Activated CD4-positive, alpha-beta memory T cell treated with anti-CD3 and anti-CD28 coated beads, Interleukin-2, amount 10 ng/mL, durations not matched to agents 7 days and 5 days (primary cell): ENCODE measurements at regions not wholly inside any gene's neighbourhood (a gene's known extent, or its start where the extent isn't known, plus 50 kb on each side); places are given as distances from the start of the nearest gene placed in this dataset.
A peak's percentile ranks its signal among the peaks of the same experiment; 100 is the strongest.
"Not testable (repeated sequence)": the region's sequence is repeated elsewhere in the genome, so short reads cannot be mapped to it uniquely, and the experiment has no call there.

Experiments
- CTCF ChIA-PET: fragments of 350-600 bp; sonication (Branson Sonifier 250); formaldehyde crosslinking; loops from one replicate; lab custom pipeline; 2021; ENCODE audit warnings: antibody characterized with exemption, inconsistent platforms; lab: Charles Lee
- POLR2A ChIA-PET: fragments of 350-600 bp; sonication (Branson Sonifier 250); formaldehyde crosslinking; loops from one replicate; lab custom pipeline; 2021; ENCODE audit warnings: antibody characterized with exemption; lab: Charles Lee
- DNase-seq: peaks from one replicate; pipeline ENCODE4 v3.0.0-alpha.2; 2020
- H3K27ac Mint-ChIP-seq: one replicate; pipeline ENCODE4 v1.8.0; 2021; ENCODE audit warnings: mild to moderate bottlenecking, mixed read lengths
- H3K27me3 Mint-ChIP-seq: one replicate; pipeline ENCODE4 v1.8.0; 2021; ENCODE audit warnings: mixed read lengths
- H3K36me3 Mint-ChIP-seq: one replicate; pipeline ENCODE4 v1.8.0; 2021; ENCODE audit warnings: low read depth, mixed read lengths
- H3K4me1 Mint-ChIP-seq: one replicate; pipeline ENCODE4 v1.8.0; 2021; ENCODE audit warnings: mixed read lengths
- H3K4me3 Mint-ChIP-seq: one replicate; pipeline ENCODE4 v1.8.0; 2021; ENCODE audit warnings: mild to moderate bottlenecking, mixed read lengths
- H3K9me3 Mint-ChIP-seq: one replicate; pipeline ENCODE4 v1.8.0; 2021; ENCODE audit warnings: mixed read lengths

- no peaks in the 10 kb centered on the region for H3K27me3 Mint-ChIP-seq
- DNase-seq = no peak
- H3K36me3 Mint-ChIP-seq = no peaks in the 10 kb centered on the region
- no peaks in the 10 kb centered on the region for H3K4me1 Mint-ChIP-seq
- H3K9me3 Mint-ChIP-seq = peaks cover 5% of the 10 kb centered on the region
- H3K4me3 Mint-ChIP-seq = no peak overlapping the region
- ChIA-PET CTCF (no interaction called here), POLR2A (no interaction called here)
- H3K27ac Mint-ChIP-seq = no peak overlapping the region
Observed at GRCh38 chr18:6495536-6495935, 80.8 kb upstream of the L3MBTL4 start.

GRCh38 chr18:6497543-6497942 is 82.8 kb upstream of the L3MBTL4 start:
- DNase-seq = no peak
- CTCF ChIA-PET = no interaction called here

GRCh38 chr18:6498289-6498856 is 83.7 kb upstream of the L3MBTL4 start:
- no peaks in the 10 kb centered on the region for H3K27me3 Mint-ChIP-seq
- ChIA-PET CTCF (no interaction called here), POLR2A (interaction anchor here (0.6 kb wide), 1 partner anchor 14 kb away, joined by 3 read pairs; no protein-coding TSS in a partner anchor)
- no peaks in the 10 kb centered on the region for H3K4me1 Mint-ChIP-seq
- no peak overlapping the region for H3K27ac Mint-ChIP-seq
- no peak for DNase-seq
- no peaks in the 10 kb centered on the region for H3K36me3 Mint-ChIP-seq
- H3K9me3 Mint-ChIP-seq = peaks cover 2% of the 10 kb centered on the region
- H3K4me3 Mint-ChIP-seq = no peak overlapping the region

More at GRCh38 chr18:6497543-6497942, 82.8 kb upstream of the L3MBTL4 start:
- no peak overlapping the region for H3K4me3 Mint-ChIP-seq
- H3K27ac Mint-ChIP-seq = no peak overlapping the region
- H3K27me3 Mint-ChIP-seq = no peaks in the 10 kb centered on the region
- POLR2A ChIA-PET = no interaction called here
- no peaks in the 10 kb centered on the region for H3K4me1 Mint-ChIP-seq
- H3K36me3 Mint-ChIP-seq = no peaks in the 10 kb centered on the region
- peaks cover 2% of the 10 kb centered on the region for H3K9me3 Mint-ChIP-seq

- Mint-ChIP-seq H3K4me3 (no peak overlapping the region), H3K36me3 (no peaks in the 10 kb centered on the region), H3K27ac (no peak overlapping the region), H3K9me3 (peaks cover 4% of the 10 kb centered on the region), H3K4me1 (no peaks in the 10 kb centered on the region), H3K27me3 (no peaks in the 10 kb centered on the region)
- DNase-seq = no peak
- ChIA-PET CTCF (no interaction called here), POLR2A (no interaction called here)
Observed at GRCh38 chr18:6504605-6505497, 90.1 kb upstream of the L3MBTL4 start.

GRCh38 chr18:6505498-6505875 is 90.8 kb upstream of the L3MBTL4 start:
- no peak overlapping the region for H3K4me3 Mint-ChIP-seq
- H3K27me3 Mint-ChIP-seq = no peaks in the 10 kb centered on the region
- no peak for DNase-seq
- ChIA-PET CTCF (no interaction called here), POLR2A (no interaction called here)
- peaks cover 5% of the 10 kb centered on the region for H3K9me3 Mint-ChIP-seq
- no peaks in the 10 kb centered on the region for H3K4me1 Mint-ChIP-seq
- no peaks in the 10 kb centered on the region for H3K36me3 Mint-ChIP-seq
- H3K27ac Mint-ChIP-seq = no peak overlapping the region

- POLR2A ChIA-PET = no interaction called here
- no peaks in the 10 kb centered on the region for H3K36me3 Mint-ChIP-seq
- H3K4me3 Mint-ChIP-seq = no peak overlapping the region
Observed at GRCh38 chr18:6509417-6509816, 94.7 kb upstream of the L3MBTL4 start.

GRCh38 chr18:6509832-6510231 is 95.1 kb upstream of the L3MBTL4 start:
- Mint-ChIP-seq H3K4me1 (no peaks in the 10 kb centered on the region), H3K36me3 (no peaks in the 10 kb centered on the region), H3K9me3 (peaks cover 12% of the 10 kb centered on the region), H3K27me3 (no peaks in the 10 kb centered on the region), H3K27ac (no peak overlapping the region), H3K4me3 (no peak overlapping the region)
- DNase-seq = no peak
- CTCF ChIA-PET = no interaction called here
- POLR2A ChIA-PET = no interaction called here

More at GRCh38 chr18:6509417-6509816, 94.7 kb upstream of the L3MBTL4 start:
- no peak overlapping the region for H3K27ac Mint-ChIP-seq
- H3K27me3 Mint-ChIP-seq = no peaks in the 10 kb centered on the region
- no peak for DNase-seq
- CTCF ChIA-PET = no interaction called here
- H3K4me1 Mint-ChIP-seq = no peaks in the 10 kb centered on the region
- peaks cover 12% of the 10 kb centered on the region for H3K9me3 Mint-ChIP-seq

GRCh38 chr18:6520901-6521300 is 106.2 kb upstream of the L3MBTL4 start:
- Mint-ChIP-seq H3K36me3 (no peaks in the 10 kb centered on the region), H3K9me3 (no peaks in the 10 kb centered on the region), H3K4me3 (no peak overlapping the region), H3K4me1 (no peaks in the 10 kb centered on the region), H3K27ac (no peak overlapping the region), H3K27me3 (no peaks in the 10 kb centered on the region)
- no peak for DNase-seq
- ChIA-PET POLR2A (no interaction called here), CTCF (interaction anchor here (1.2 kb wide), 1 partner anchor 642 kb away, joined by 3 read pairs; no protein-coding TSS in a partner anchor)

- Mint-ChIP-seq H3K4me3 (no peak overlapping the region), H3K4me1 (no peaks in the 10 kb centered on the region), H3K27me3 (no peaks in the 10 kb centered on the region), H3K27ac (no peak overlapping the region), H3K36me3 (no peaks in the 10 kb centered on the region), H3K9me3 (no peaks in the 10 kb centered on the region)
- peak; percentile 16 for DNase-seq
- POLR2A ChIA-PET = no interaction called here
- CTCF ChIA-PET = interaction anchor here (1.2 kb wide), 1 partner anchor 643 kb away, joined by 3 read pairs; no protein-coding TSS in a partner anchor
Observed at GRCh38 chr18:6521803-6522418, 107.2 kb upstream of the L3MBTL4 start.

GRCh38 chr18:6525604-6526003 is 110.9 kb upstream of the L3MBTL4 start:
- no peaks in the 10 kb centered on the region for H3K27me3 Mint-ChIP-seq
- H3K4me3 Mint-ChIP-seq = no peak overlapping the region
- DNase-seq = no peak
- H3K36me3 Mint-ChIP-seq = no peaks in the 10 kb centered on the region
- H3K4me1 Mint-ChIP-seq = no peaks in the 10 kb centered on the region
- CTCF ChIA-PET = no interaction called here
- no peak overlapping the region for H3K27ac Mint-ChIP-seq
- no peaks in the 10 kb centered on the region for H3K9me3 Mint-ChIP-seq
- POLR2A ChIA-PET = no interaction called here

- Mint-ChIP-seq H3K27ac (no peak overlapping the region), H3K4me3 (no peak overlapping the region), H3K36me3 (no peaks in the 10 kb centered on the region), H3K9me3 (peaks cover 2% of the 10 kb centered on the region), H3K4me1 (no peaks in the 10 kb centered on the region), H3K27me3 (no peaks in the 10 kb centered on the region)
- ChIA-PET POLR2A (no interaction called here), CTCF (no interaction called here)
- DNase-seq = no peak
Observed at GRCh38 chr18:6537475-6537874, 122.8 kb upstream of the L3MBTL4 start.

- DNase-seq, POLR2A ChIA-PET, CTCF ChIA-PET, H3K9me3 Mint-ChIP-seq, H3K4me1 Mint-ChIP-seq, H3K36me3 Mint-ChIP-seq, H3K27ac Mint-ChIP-seq, H3K27me3 Mint-ChIP-seq, H3K4me3 Mint-ChIP-seq: not testable (repeated sequence)
Observed at GRCh38 chr18:6541131-6541679, 126.5 kb upstream of the L3MBTL4 start.

- H3K4me3 Mint-ChIP-seq = no peak overlapping the region
- H3K36me3 Mint-ChIP-seq = no peaks in the 10 kb centered on the region
- CTCF ChIA-PET = no interaction called here
Observed at GRCh38 chr18:6542296-6542695, 127.6 kb upstream of the L3MBTL4 start.

More at GRCh38 chr18:6542296-6542695, 127.6 kb upstream of the L3MBTL4 start:
- H3K9me3 Mint-ChIP-seq = peaks cover 2% of the 10 kb centered on the region
- POLR2A ChIA-PET = no interaction called here
- H3K27ac Mint-ChIP-seq = no peak overlapping the region
- H3K4me1 Mint-ChIP-seq = no peaks in the 10 kb centered on the region
- H3K27me3 Mint-ChIP-seq = no peaks in the 10 kb centered on the region
- DNase-seq = no peak
